ENCODE measurements at regions not wholly inside any gene's neighbourhood (a gene's known extent, or its start where the extent isn't known, plus 50 kb on each side); places are given as distances from the start of the nearest gene placed in this dataset.
"Not testable (repeated sequence)": the region's sequence is repeated elsewhere in the genome, so short reads cannot be mapped to it uniquely, and the experiment has no call there.

DNA sequence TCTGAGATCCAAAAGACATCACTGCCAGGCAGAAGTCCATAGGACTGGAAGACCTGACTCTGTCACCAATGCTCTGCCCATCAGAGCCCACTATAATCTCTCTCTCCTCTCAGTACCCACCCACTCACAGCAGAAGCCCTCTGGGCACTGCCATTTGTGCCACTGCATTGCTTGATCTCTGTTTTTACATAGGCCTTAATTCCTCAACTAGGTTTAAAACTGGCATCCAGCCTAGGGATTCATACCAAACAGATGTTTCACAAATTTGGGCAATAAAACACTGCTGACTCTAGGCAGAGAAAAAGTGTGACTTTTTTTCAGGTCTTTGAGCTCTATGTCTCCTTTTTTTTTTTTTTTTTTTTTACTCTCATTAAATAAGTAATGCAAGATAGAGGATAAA lies 91.1 kb upstream of the RANBP3L start:
- Histone ChIP-seq H3K4me1 (no peaks in the 10 kb centered on the region), H3K27ac (no peak overlapping the region), H3K27me3 (no peaks in the 10 kb centered on the region), H3K4me3 (no peak overlapping the region), H3K9me3 (no peaks in the 10 kb centered on the region), H3K36me3 (no peaks in the 10 kb centered on the region)
- TF ChIP-seq CTCF (IDR thresholded peaks at IDR 0.05) = no peak
- no peak for TF ChIP-seq POLR2A (IDR thresholded peaks at IDR 0.05)
- no peak for TF ChIP-seq POLR2AphosphoS5 (IDR thresholded peaks at IDR 0.05)
- no peak for TF ChIP-seq EP300 (IDR thresholded peaks at IDR 0.05)
- DNase-seq (ENCODE audit: low spot score in 2 of 2) = no peak

GRCh38 chr5:36393656-36394428 lies 92.1 kb upstream of the RANBP3L start:
- no peak for DNase-seq (ENCODE audit: low spot score in 2 of 2)
- H3K27ac ChIP-seq = no peak overlapping the region

GRCh38 chr5:36395260-36395659 lies 93.6 kb upstream of the RANBP3L start:
- no peak for TF ChIP-seq EP300 (IDR thresholded peaks at IDR 0.05)
- no peak for TF ChIP-seq POLR2A (IDR thresholded peaks at IDR 0.05)
- TF ChIP-seq POLR2AphosphoS5 (IDR thresholded peaks at IDR 0.05) = no peak
- TF ChIP-seq CTCF (IDR thresholded peaks at IDR 0.05) = no peak
- whole genome bisulfite sequencing = 95% methylated on average over 4 of the region's 4 CpGs
- Histone ChIP-seq H3K27ac (no peak overlapping the region), H3K9me3 (no peaks in the 10 kb centered on the region), H3K36me3 (no peaks in the 10 kb centered on the region), H3K27me3 (no peaks in the 10 kb centered on the region), H3K4me1 (no peaks in the 10 kb centered on the region), H3K4me3 (no peak overlapping the region)
- no peak for DNase-seq (ENCODE audit: low spot score in 2 of 2)

More at GRCh38 chr5:36393656-36394428, 92.1 kb upstream of the RANBP3L start:
- Histone ChIP-seq H3K27me3 (no peaks in the 10 kb centered on the region), H3K4me3 (no peak overlapping the region), H3K9me3 (no peaks in the 10 kb centered on the region), H3K4me1 (no peaks in the 10 kb centered on the region), H3K36me3 (no peaks in the 10 kb centered on the region)
- no peak for TF ChIP-seq CTCF (IDR thresholded peaks at IDR 0.05)
- TF ChIP-seq POLR2A (IDR thresholded peaks at IDR 0.05) = no peak
- no peak for TF ChIP-seq EP300 (IDR thresholded peaks at IDR 0.05)
- TF ChIP-seq POLR2AphosphoS5 (IDR thresholded peaks at IDR 0.05) = no peak
- 82% methylated on average over 4 of the region's 4 CpGs for WGBS

GRCh38 chr5:36395947-36396346 lies 94.2 kb upstream of the RANBP3L start:
- not testable (repeated sequence) for H3K27me3 ChIP-seq; H3K36me3 ChIP-seq; H3K4me3 ChIP-seq; H3K9me3 ChIP-seq; H3K4me1 ChIP-seq; DNase-seq (ENCODE audit: low spot score in 2 of 2); H3K27ac ChIP-seq
- WGBS = 85% methylated on average over 12 of the region's 12 CpGs

GRCh38 chr5:36396640-36397039 lies 94.9 kb upstream of the RANBP3L start:
- H3K4me3 ChIP-seq = no peak overlapping the region
- H3K27ac ChIP-seq = no peak overlapping the region
- no peaks in the 10 kb centered on the region for H3K4me1 ChIP-seq
- no peaks in the 10 kb centered on the region for H3K36me3 ChIP-seq
- H3K27me3 ChIP-seq = no peaks in the 10 kb centered on the region
- TF ChIP-seq POLR2A (IDR thresholded peaks at IDR 0.05) (no peak), POLR2AphosphoS5 (IDR thresholded peaks at IDR 0.05) (no peak)
- no peaks in the 10 kb centered on the region for H3K9me3 ChIP-seq
- WGBS = 43% methylated on average over 3 of the region's 3 CpGs
- no peak for DNase-seq (ENCODE audit: low spot score in 2 of 2)

- WGBS = 77% methylated on average over 3 of the region's 3 CpGs
- peaks cover 1% of the 10 kb centered on the region for H3K4me1 ChIP-seq
- no peaks in the 10 kb centered on the region for H3K27me3 ChIP-seq
- H3K4me3 ChIP-seq = no peak overlapping the region
- no peak for TF ChIP-seq POLR2AphosphoS5 (IDR thresholded peaks at IDR 0.05)
- TF ChIP-seq POLR2A (IDR thresholded peaks at IDR 0.05) = no peak
- TF ChIP-seq CTCF (IDR thresholded peaks at IDR 0.05) = no peak
- no peak for TF ChIP-seq EP300 (IDR thresholded peaks at IDR 0.05)
- no peaks in the 10 kb centered on the region for H3K36me3 ChIP-seq
- no peak overlapping the region for H3K27ac ChIP-seq
- no peak for DNase-seq (ENCODE audit: low spot score in 2 of 2)
- H3K9me3 ChIP-seq = no peaks in the 10 kb centered on the region
Measured at GRCh38 chr5:36397901-36398536, 96.3 kb upstream of the RANBP3L start.

Measured in suprapubic skin (tissue), 4 donors.